Globus pallidus (tissue), 1 donor: ENCODE measurements at regions not wholly inside any gene's neighbourhood (a gene's known extent, or its start where the extent isn't known, plus 50 kb on each side); places are given as distances from the start of the nearest gene placed in this dataset.
"Not testable (repeated sequence)": the region's sequence is repeated elsewhere in the genome, so short reads cannot be mapped to it uniquely, and the experiment has no call there.

Experiments used
- DNase-seq: peaks from one replicate; pipeline ENCODE4 v3.0.0-alpha.2; 2015; ENCODE audit warnings: low spot score

- no peak for DNase-seq
Measured at GRCh38 chr3:21020043-21020442, 731.0 kb downstream of the ZNF385D start.

- DNase-seq: no peak
Measured at GRCh38 chr3:21017115-21017852, 733.7 kb downstream of the ZNF385D start.

GRCh38 chr3:21013566-21013965, 737.4 kb downstream of the ZNF385D start:
- no peak for DNase-seq

GRCh38 chr3:20999661-21000060, 751.3 kb downstream of the ZNF385D start:
- no peak for DNase-seq

- DNase-seq: no peak
Measured at GRCh38 chr3:20997183-20997582, 753.8 kb downstream of the ZNF385D start.

GRCh38 chr3:20990896-20991295, 760.1 kb downstream of the ZNF385D start:
- no peak for DNase-seq

- DNase-seq: not testable (repeated sequence)
Measured at GRCh38 chr3:20989653-20990052, 761.4 kb downstream of the ZNF385D start.

- no peak for DNase-seq
Measured at GRCh38 chr3:20984594-20985205, 766.3 kb downstream of the ZNF385D start.

GRCh38 chr3:20975188-20975651, 775.8 kb downstream of the ZNF385D start:
- no peak for DNase-seq

- no peak for DNase-seq
Measured at GRCh38 chr3:20974396-20974795, 776.6 kb downstream of the ZNF385D start.

GRCh38 chr3:20970807-20971206, 780.2 kb downstream of the ZNF385D start:
- DNase-seq: not testable (repeated sequence)

- not testable (repeated sequence) for DNase-seq
Measured at GRCh38 chr3:20967485-20967884, 781.5 kb upstream of the SGO1 start.

- DNase-seq: no peak
Measured at GRCh38 chr3:20958161-20958560, 772.2 kb upstream of the SGO1 start.

GRCh38 chr3:20945892-20946291, 759.9 kb upstream of the SGO1 start:
- DNase-seq: no peak

GRCh38 chr3:20935791-20936190, 749.8 kb upstream of the SGO1 start:
- no peak for DNase-seq

GRCh38 chr3:20931834-20932233, 745.8 kb upstream of the SGO1 start:
- no peak for DNase-seq

GRCh38 chr3:20930034-20930433, 744.0 kb upstream of the SGO1 start:
- DNase-seq: peak; percentile 16

GRCh38 chr3:20924646-20925385, 738.8 kb upstream of the SGO1 start:
- DNase-seq: peak; percentile 7

GRCh38 chr3:20921112-20921511, 735.1 kb upstream of the SGO1 start:
- not testable (repeated sequence) for DNase-seq

GRCh38 chr3:20916951-20917606, 731.1 kb upstream of the SGO1 start:
- no peak for DNase-seq

- no peak for DNase-seq
Measured at GRCh38 chr3:20914310-20914709, 728.3 kb upstream of the SGO1 start.

GRCh38 chr3:20912406-20912805, 726.4 kb upstream of the SGO1 start:
- DNase-seq: no peak
